Neural crest cell (in vitro differentiated cells): ENCODE measurements at regions not wholly inside any gene's neighbourhood (a gene's known extent, or its start where the extent isn't known, plus 50 kb on each side); places are given as distances from the start of the nearest gene placed in this dataset.
"Not testable (repeated sequence)": the region's sequence is repeated elsewhere in the genome, so short reads cannot be mapped to it uniquely, and the experiment has no call there.

ENCODE experiments used
- DNase-seq: peaks from one replicate; pipeline ENCODE4 v3.0.0; 2021; ENCODE audit warnings: low read depth, mixed read lengths, low spot score
- H3K27ac Mint-ChIP-seq: one replicate; pipeline ENCODE4 v1.8.0; 2021; ENCODE audit warnings: mild to moderate bottlenecking, mixed read lengths; ENCODE audit not compliant: unreplicated experiment
- H3K27me3 Mint-ChIP-seq: 2 replicates; pipeline ENCODE4 v1.8.0; 2021; ENCODE audit warnings: low read depth, mild to moderate bottlenecking, mixed read lengths
- H3K36me3 Mint-ChIP-seq: 2 replicates; pipeline ENCODE4 v1.8.0; 2021; ENCODE audit warnings: low read depth, mild to moderate bottlenecking, mixed read lengths
- H3K4me1 Mint-ChIP-seq: 2 replicates; pipeline ENCODE4 v1.8.0; 2021; ENCODE audit warnings: mixed read lengths
- H3K4me3 Mint-ChIP-seq: one replicate; pipeline ENCODE4 v1.8.0; 2021; ENCODE audit warnings: mild to moderate bottlenecking, mixed read lengths
- H3K9me3 Mint-ChIP-seq: 2 replicates; pipeline ENCODE4 v1.8.0; 2021; ENCODE audit warnings: mixed read lengths
- TF ChIP-seq, protein P1 (sequence below): fragments of 200-600 bp; sonication (generic); conservative IDR thresholded peaks from 2 replicates; pipeline ENCODE4 v1.5.0; 2021; ENCODE audit warnings: antibody characterized with exemption, mild to moderate bottlenecking

DNA sequence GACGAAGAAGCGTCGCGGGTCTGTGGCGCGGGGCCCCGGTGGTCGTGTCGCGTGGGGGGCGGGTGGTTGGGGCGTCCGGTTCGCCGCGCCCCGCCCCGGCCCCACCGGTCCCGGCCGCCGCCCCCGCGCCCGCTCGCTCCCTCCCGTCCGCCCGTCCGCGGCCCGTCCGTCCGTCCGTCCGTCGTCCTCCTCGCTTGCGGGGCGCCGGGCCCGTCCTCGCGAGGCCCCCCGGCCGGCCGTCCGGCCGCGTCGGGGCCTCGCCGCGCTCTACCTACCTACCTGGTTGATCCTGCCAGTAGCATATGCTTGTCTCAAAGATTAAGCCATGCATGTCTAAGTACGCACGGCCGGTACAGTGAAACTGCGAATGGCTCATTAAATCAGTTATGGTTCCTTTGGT lies 1533.5 kb upstream of the TPTE start:
- H3K36me3 Mint-ChIP-seq = peaks cover 34% of the 10 kb centered on the region
- not testable (repeated sequence) for H3K27me3 Mint-ChIP-seq, H3K4me3 Mint-ChIP-seq, H3K4me1 Mint-ChIP-seq, DNase-seq, H3K27ac Mint-ChIP-seq
- peaks cover 37% of the 10 kb centered on the region for H3K9me3 Mint-ChIP-seq

DNA sequence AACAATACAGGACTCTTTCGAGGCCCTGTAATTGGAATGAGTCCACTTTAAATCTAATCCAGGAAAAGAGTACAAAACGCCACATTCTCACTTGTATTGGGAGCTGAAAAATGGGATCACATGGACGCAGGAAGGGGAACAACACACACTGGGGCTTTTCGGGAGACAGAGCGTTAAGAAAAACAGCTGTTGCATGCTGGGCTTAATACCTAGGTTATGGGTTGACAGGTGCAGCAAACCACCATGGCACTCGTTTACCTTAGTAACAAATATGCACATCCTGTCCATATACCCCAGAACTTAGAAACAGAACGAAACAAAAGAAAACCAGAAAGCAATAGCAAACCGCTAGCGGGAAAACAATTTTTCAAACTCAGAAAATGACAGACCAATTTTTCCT lies 1532.7 kb upstream of the TPTE start:
- H3K27ac Mint-ChIP-seq = no peak overlapping the region
- H3K4me3 Mint-ChIP-seq = no peak overlapping the region
- TF ChIP-seq, protein P1, sequence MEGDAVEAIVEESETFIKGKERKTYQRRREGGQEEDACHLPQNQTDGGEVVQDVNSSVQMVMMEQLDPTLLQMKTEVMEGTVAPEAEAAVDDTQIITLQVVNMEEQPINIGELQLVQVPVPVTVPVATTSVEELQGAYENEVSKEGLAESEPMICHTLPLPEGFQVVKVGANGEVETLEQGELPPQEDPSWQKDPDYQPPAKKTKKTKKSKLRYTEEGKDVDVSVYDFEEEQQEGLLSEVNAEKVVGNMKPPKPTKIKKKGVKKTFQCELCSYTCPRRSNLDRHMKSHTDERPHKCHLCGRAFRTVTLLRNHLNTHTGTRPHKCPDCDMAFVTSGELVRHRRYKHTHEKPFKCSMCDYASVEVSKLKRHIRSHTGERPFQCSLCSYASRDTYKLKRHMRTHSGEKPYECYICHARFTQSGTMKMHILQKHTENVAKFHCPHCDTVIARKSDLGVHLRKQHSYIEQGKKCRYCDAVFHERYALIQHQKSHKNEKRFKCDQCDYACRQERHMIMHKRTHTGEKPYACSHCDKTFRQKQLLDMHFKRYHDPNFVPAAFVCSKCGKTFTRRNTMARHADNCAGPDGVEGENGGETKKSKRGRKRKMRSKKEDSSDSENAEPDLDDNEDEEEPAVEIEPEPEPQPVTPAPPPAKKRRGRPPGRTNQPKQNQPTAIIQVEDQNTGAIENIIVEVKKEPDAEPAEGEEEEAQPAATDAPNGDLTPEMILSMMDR = no peak
- H3K36me3 Mint-ChIP-seq = peaks cover 42% of the 10 kb centered on the region
- H3K4me1 Mint-ChIP-seq = no peaks in the 10 kb centered on the region
- no peak for DNase-seq
- no peaks in the 10 kb centered on the region for H3K27me3 Mint-ChIP-seq
- H3K9me3 Mint-ChIP-seq = peaks cover 45% of the 10 kb centered on the region

DNA sequence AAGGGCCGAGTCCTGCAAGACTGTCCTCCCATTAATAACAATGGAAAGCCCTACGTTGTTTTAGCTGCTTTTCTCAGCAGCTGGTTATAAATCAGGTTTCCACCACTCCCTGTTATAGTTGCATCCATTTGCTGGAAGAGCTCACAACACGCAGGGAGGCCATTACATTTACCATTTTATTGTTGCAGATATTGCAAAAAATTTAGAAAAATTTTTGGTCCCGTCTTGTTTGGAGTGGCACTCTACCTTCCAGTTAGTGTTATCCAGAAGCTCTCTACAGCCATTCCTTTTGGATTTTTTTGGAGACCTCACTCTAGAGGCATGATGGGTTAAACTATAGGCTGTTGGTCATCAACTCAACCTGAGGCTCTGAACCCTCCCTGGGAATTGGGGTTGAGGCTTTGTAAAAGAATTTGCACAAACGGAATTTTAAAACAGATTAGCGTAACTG lies 1532.1 kb upstream of the TPTE start:
- peaks cover 46% of the 10 kb centered on the region for H3K36me3 Mint-ChIP-seq

GRCh38 chr21:8989721-8990325 lies 1531.6 kb upstream of the TPTE start:
- peaks cover 48% of the 10 kb centered on the region for H3K36me3 Mint-ChIP-seq
- peaks cover 53% of the 10 kb centered on the region for H3K9me3 Mint-ChIP-seq
- H3K27ac Mint-ChIP-seq = no peak overlapping the region
- H3K4me1 Mint-ChIP-seq = no peaks in the 10 kb centered on the region
- TF ChIP-seq, protein P1 = no peak
- no peaks in the 10 kb centered on the region for H3K27me3 Mint-ChIP-seq
- DNase-seq = no peak
- H3K4me3 Mint-ChIP-seq = no peak overlapping the region

More for the DNA sequence above, 1532.1 kb upstream of the TPTE start:
- H3K27me3 Mint-ChIP-seq = no peaks in the 10 kb centered on the region
- no peak for DNase-seq
- TF ChIP-seq, protein P1 = no peak
- no peaks in the 10 kb centered on the region for H3K4me1 Mint-ChIP-seq
- H3K9me3 Mint-ChIP-seq = peaks cover 49% of the 10 kb centered on the region
- no peak overlapping the region for H3K4me3 Mint-ChIP-seq
- H3K27ac Mint-ChIP-seq = no peak overlapping the region

GRCh38 chr21:8990326-8991087 lies 1530.9 kb upstream of the TPTE start:
- TF ChIP-seq, protein P1 = no peak
- DNase-seq = no peak
- Mint-ChIP-seq H3K9me3 (peaks cover 58% of the 10 kb centered on the region), H3K4me3 (no peak overlapping the region), H3K4me1 (no peaks in the 10 kb centered on the region), H3K27ac (no peak overlapping the region), H3K27me3 (no peaks in the 10 kb centered on the region), H3K36me3 (peaks cover 50% of the 10 kb centered on the region)
